ENCODE measurements at regions not wholly inside any gene's neighbourhood (a gene's known extent, or its start where the extent isn't known, plus 50 kb on each side); places are given as distances from the start of the nearest gene placed in this dataset.

DNA sequence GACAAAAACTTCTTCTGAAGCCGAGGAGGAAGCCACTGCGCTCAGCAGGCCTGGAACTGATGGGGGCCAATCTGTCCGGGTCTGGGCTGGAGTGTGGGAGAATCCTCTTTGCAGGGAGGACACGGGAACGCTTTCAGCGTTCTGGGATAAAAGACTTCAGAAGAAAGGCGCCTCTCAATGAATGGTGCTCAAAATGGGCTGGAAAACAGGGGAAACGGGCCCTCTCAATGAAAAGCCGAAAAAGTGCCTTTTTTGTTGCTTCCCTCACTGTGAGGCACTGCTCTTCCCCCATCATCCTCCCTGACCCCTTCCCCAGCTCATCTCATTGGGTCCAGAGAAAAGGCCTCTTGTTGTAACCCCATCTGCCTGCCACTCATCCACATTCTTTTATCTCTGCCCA lies 119.5 kb upstream of the LRIG1 start:
- intact Hi-C loops (cut with micrococcal nuclease) = no loop called here
- H3K79me2 ChIP-seq (ENCODE audit: control insufficient read depth, insufficient read depth, low read length) = no peaks in the 10 kb centered on the region
- H4K20me1 ChIP-seq (ENCODE audit: control insufficient read depth, insufficient read depth, low read length, poor library complexity, severe bottlenecking) = no peaks in the 10 kb centered on the region
- no peak overlapping the region for H2AFZ ChIP-seq (ENCODE audit: insufficient read depth, low read depth, low read length, poor library complexity, severe bottlenecking)
- Mint-ChIP-seq H3K4me3 (no peak overlapping the region), H3K9me3 (ENCODE audit: insufficient read depth) (no peaks in the 10 kb centered on the region), H3K27ac (no peak overlapping the region), H3K27me3 (peaks cover 3% of the 10 kb centered on the region), H3K4me1 (no peaks in the 10 kb centered on the region)
- no peak overlapping the region for H3K9ac ChIP-seq (ENCODE audit: low read length)
- POLR2A ChIA-PET = no interaction called here
- no peaks in the 10 kb centered on the region for H3K36me3 ChIP-seq (replicated peaks in 1 of 2; ENCODE audit: control extremely low read depth in 1 of 2, control insufficient read depth in 1 of 2, extremely low read depth in 1 of 2, insufficient read depth in 2 of 2, low read length in 1 of 2)
- no peak overlapping the region for H3K4me2 ChIP-seq (replicated peaks; ENCODE audit: low read depth, low read length, poor library complexity, severe bottlenecking)
- WGBS (ENCODE audit: insufficient coverage) = 100% methylated on average over 6 of the region's 9 CpGs
- peaks cover 0 to 2% (median 0%) of the 10 kb centered on the region in 4 experiments for H3K27me3 ChIP-seq (replicated peaks in 1 of 4; ENCODE audit: control extremely low read depth in 1 of 4, control insufficient read depth in 3 of 4, insufficient read depth in 4 of 4, low read length in 3 of 4)
- no peak overlapping the region for H3K27ac ChIP-seq (ENCODE audit: low read length in 2 of 2)
- no peak overlapping the region for H3K4me3 ChIP-seq (ENCODE audit: control extremely low read depth in 1 of 5, extremely low read depth in 1 of 5, insufficient read depth in 1 of 5, low read depth in 2 of 5, low read length in 4 of 5)
- no peak for ATAC-seq (ENCODE audit: low read depth)
- no peak for DNase-seq
- no peaks in the 10 kb centered on the region for H3K4me1 ChIP-seq (ENCODE audit: control insufficient read depth in 2 of 2, insufficient read depth in 2 of 2, low read length in 2 of 2)
- CTCF ChIA-PET = no interaction called here
- TF ChIP-seq, protein P1, sequence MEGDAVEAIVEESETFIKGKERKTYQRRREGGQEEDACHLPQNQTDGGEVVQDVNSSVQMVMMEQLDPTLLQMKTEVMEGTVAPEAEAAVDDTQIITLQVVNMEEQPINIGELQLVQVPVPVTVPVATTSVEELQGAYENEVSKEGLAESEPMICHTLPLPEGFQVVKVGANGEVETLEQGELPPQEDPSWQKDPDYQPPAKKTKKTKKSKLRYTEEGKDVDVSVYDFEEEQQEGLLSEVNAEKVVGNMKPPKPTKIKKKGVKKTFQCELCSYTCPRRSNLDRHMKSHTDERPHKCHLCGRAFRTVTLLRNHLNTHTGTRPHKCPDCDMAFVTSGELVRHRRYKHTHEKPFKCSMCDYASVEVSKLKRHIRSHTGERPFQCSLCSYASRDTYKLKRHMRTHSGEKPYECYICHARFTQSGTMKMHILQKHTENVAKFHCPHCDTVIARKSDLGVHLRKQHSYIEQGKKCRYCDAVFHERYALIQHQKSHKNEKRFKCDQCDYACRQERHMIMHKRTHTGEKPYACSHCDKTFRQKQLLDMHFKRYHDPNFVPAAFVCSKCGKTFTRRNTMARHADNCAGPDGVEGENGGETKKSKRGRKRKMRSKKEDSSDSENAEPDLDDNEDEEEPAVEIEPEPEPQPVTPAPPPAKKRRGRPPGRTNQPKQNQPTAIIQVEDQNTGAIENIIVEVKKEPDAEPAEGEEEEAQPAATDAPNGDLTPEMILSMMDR (IDR thresholded peaks at IDR 0.05) = no peak
- no peak for TF ChIP-seq EZH2 (IDR thresholded peaks at IDR 0.05; ENCODE audit: borderline replicate concordance, insufficient read depth, low read depth, low read length, poor library complexity, severe bottlenecking)
- H3K9me3 ChIP-seq (ENCODE audit: control extremely low read depth in 1 of 3, control insufficient read depth in 2 of 3, insufficient read depth in 1 of 3, low read length in 2 of 3) = no peaks in the 10 kb centered on the region

DNA sequence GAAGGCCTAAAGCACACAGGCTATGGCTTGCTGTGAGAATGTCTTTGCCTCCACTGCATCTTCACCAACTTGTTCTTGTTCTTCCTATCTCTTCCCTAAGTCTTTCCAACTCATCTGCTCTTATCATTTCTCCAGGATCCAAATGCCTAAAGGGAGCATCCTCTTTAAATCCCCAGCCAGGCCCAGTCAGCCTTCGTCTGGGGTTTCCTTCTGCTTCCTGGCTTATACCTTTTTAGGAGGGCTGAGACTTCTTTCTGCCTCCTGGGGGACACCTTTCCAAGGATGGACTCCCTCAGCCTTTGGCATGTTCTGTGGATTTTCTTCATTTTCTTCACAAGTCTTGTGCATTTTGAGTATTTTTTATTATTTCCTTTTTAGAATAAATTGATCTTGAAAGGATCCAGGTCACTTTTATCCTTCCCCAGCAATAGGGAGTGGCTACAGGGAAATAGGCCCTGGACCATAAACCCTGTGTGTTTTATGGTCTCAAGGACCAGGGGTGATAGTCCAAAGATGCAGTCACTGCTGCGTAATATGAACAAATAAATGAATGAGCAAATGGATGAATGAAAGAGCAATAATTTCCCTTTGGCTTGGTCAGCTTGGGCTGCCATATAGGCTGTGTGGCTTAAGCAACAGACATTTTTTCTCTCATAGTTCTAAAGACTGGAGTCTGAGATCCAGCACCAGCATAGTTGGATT lies 122.1 kb upstream of the LRIG1 start:
- no peak overlapping the region for H3K4me3 ChIP-seq (ENCODE audit: control extremely low read depth in 1 of 5, extremely low read depth in 1 of 5, insufficient read depth in 1 of 5, low read depth in 2 of 5, low read length in 4 of 5)
- DNase-seq (no peak), ATAC-seq (ENCODE audit: low read depth) (no peak)
- no peak overlapping the region for H3K9ac ChIP-seq (ENCODE audit: low read length)
- H4K20me1 ChIP-seq (ENCODE audit: control insufficient read depth, insufficient read depth, low read length, poor library complexity, severe bottlenecking) = no peaks in the 10 kb centered on the region
- H3K27ac Mint-ChIP-seq = no peak overlapping the region
- 90% methylated on average over 2 of the region's 2 CpGs for WGBS (ENCODE audit: insufficient coverage)
- no peak overlapping the region for H3K4me2 ChIP-seq (replicated peaks; ENCODE audit: low read depth, low read length, poor library complexity, severe bottlenecking)
- H2AFZ ChIP-seq (ENCODE audit: insufficient read depth, low read depth, low read length, poor library complexity, severe bottlenecking) = no peak overlapping the region
- H3K27me3 Mint-ChIP-seq = peaks cover under 1% of the 10 kb centered on the region
- no peak overlapping the region for H3K4me3 Mint-ChIP-seq
- ChIA-PET CTCF (no interaction called here), POLR2A (no interaction called here)
- H3K27me3 ChIP-seq (replicated peaks in 1 of 4; ENCODE audit: control extremely low read depth in 1 of 4, control insufficient read depth in 3 of 4, insufficient read depth in 4 of 4, low read length in 3 of 4) = peaks cover 0 to 3% (median 0%) of the 10 kb centered on the region in 4 experiments
- no peaks in the 10 kb centered on the region for H3K4me1 Mint-ChIP-seq
- intact Hi-C loops (cut with micrococcal nuclease) = no loop called here
- H3K9me3 Mint-ChIP-seq (ENCODE audit: insufficient read depth) = no peaks in the 10 kb centered on the region
- no peak overlapping the region for H3K27ac ChIP-seq (ENCODE audit: low read length in 2 of 2)
- H3K4me1 ChIP-seq (ENCODE audit: control insufficient read depth in 2 of 2, insufficient read depth in 2 of 2, low read length in 2 of 2) = no peaks in the 10 kb centered on the region
- H3K79me2 ChIP-seq (ENCODE audit: control insufficient read depth, insufficient read depth, low read length) = no peaks in the 10 kb centered on the region
- no peaks in the 10 kb centered on the region for H3K36me3 ChIP-seq (replicated peaks in 1 of 2; ENCODE audit: control extremely low read depth in 1 of 2, control insufficient read depth in 1 of 2, extremely low read depth in 1 of 2, insufficient read depth in 2 of 2, low read length in 1 of 2)
- no peaks in the 10 kb centered on the region for H3K9me3 ChIP-seq (ENCODE audit: control extremely low read depth in 1 of 3, control insufficient read depth in 2 of 3, insufficient read depth in 1 of 3, low read length in 2 of 3)
- TF ChIP-seq, protein P1 (IDR thresholded peaks at IDR 0.05) = no peak
- no peak for TF ChIP-seq EZH2 (IDR thresholded peaks at IDR 0.05; ENCODE audit: borderline replicate concordance, insufficient read depth, low read depth, low read length, poor library complexity, severe bottlenecking)

Data from B cell (primary cell).